CD4-positive, alpha-beta T cell (primary cell): ENCODE measurements at regions not wholly inside any gene's neighbourhood (a gene's known extent, or its start where the extent isn't known, plus 50 kb on each side); places are given as distances from the start of the nearest gene placed in this dataset.

Experiments
- ATAC-seq: fragments of 200-7000 bp; cut with Tn5 transposase; one replicate; pipeline ENCODE4 v1.10.0; 2022; ENCODE audit warnings: mild to moderate bottlenecking; ENCODE audit not compliant: poor library complexity
- CTCF ChIA-PET: fragments of 350-600 bp; sonication (Branson Sonifier 250); formaldehyde crosslinking; loops from one replicate; lab custom pipeline; 2021; ENCODE audit warnings: antibody characterized with exemption, inconsistent platforms; lab: Charles Lee
- POLR2A ChIA-PET: fragments of 350-600 bp; sonication (Branson Sonifier 250); formaldehyde crosslinking; loops from one replicate; lab custom pipeline; 2021; ENCODE audit warnings: antibody characterized with exemption, inconsistent platforms; lab: Charles Lee
- DNase-seq, 14 experiments: peaks; one replicate each; pipeline ENCODE4 v3.0.0-alpha.2; 2013 to 2020; ENCODE audit warnings: mixed read lengths in 2 of 14
- H3K27ac ChIP-seq, 2 donors: one replicate each; pipeline versions ENCODE4 v1.5.1 to v1.7.0; 2013; ENCODE audit warnings: low read length in 2 of 2, low read depth in 1 of 2, mild to moderate bottlenecking in 1 of 2
- H3K27me3 ChIP-seq, 2 experiments: 1 replicate in 1 of 2; 2 replicates in 1 of 2; pipeline versions ENCODE4 v1.6.1 to v1.7.0; 2013; ENCODE audit warnings: low read length in 2 of 2, control low read depth in 1 of 2, mild to moderate bottlenecking in 1 of 2, moderate library complexity in 1 of 2; ENCODE audit not compliant: insufficient read depth in 2 of 2, control insufficient read depth in 1 of 2
- H3K36me3 ChIP-seq: one replicate; pipeline ENCODE4 v1.6.1; 2013; ENCODE audit warnings: low read length, control low read depth; ENCODE audit not compliant: insufficient read depth
- H3K4me1 ChIP-seq: one replicate; pipeline ENCODE4 v1.6.1; 2013; ENCODE audit warnings: low read length, control low read depth; ENCODE audit not compliant: insufficient read depth
- H3K4me3 ChIP-seq: one replicate; pipeline ENCODE4 v1.5.1; 2013; ENCODE audit warnings: mild to moderate bottlenecking, low read length, moderate library complexity
- H3K9me3 ChIP-seq, 2 experiments: 1 replicate in 1 of 2; 2 replicates in 1 of 2; pipeline versions ENCODE4 v1.6.1 to v1.7.0; 2013; ENCODE audit warnings: low read length in 2 of 2, mild to moderate bottlenecking in 2 of 2, control low read depth in 1 of 2, moderate library complexity in 1 of 2; ENCODE audit not compliant: control insufficient read depth in 1 of 2, insufficient read depth in 1 of 2
- H3K27ac Mint-ChIP-seq: one replicate; pipeline ENCODE4 v1.8.0; 2020; ENCODE audit warnings: mixed read lengths
- H3K27me3 Mint-ChIP-seq: one replicate; pipeline ENCODE4 v1.8.0; 2021; ENCODE audit warnings: mixed read lengths
- H3K36me3 Mint-ChIP-seq: one replicate; pipeline ENCODE4 v1.8.0; 2021; ENCODE audit warnings: low read depth, mixed read lengths
- H3K4me1 Mint-ChIP-seq: one replicate; pipeline ENCODE4 v1.8.0; 2021; ENCODE audit warnings: low read depth, mixed read lengths
- H3K4me3 Mint-ChIP-seq: one replicate; pipeline ENCODE4 v1.8.0; 2020; ENCODE audit warnings: mild to moderate bottlenecking, mixed read lengths
- H3K9me3 Mint-ChIP-seq: one replicate; pipeline ENCODE4 v1.8.0; 2020; ENCODE audit warnings: mixed read lengths
- intact Hi-C, 2 experiments: fragments of 100-400 bp; cut with DNase I in 1 of 2; cut with micrococcal nuclease in 1 of 2; formaldehyde crosslinking; loops; one replicate each; pipeline versions ENCODE4 v1.15.1 to v1.9.0; 2023 to 2025; cut with DNase I, micrococcal nuclease
- TF ChIP-seq, protein P1 (sequence below): fragments of 200-600 bp; IDR thresholded peaks from one replicate; pipeline ENCODE4 v1.8.0; 2022; ENCODE audit warnings: antibody characterized with exemption, mild to moderate bottlenecking

DNA sequence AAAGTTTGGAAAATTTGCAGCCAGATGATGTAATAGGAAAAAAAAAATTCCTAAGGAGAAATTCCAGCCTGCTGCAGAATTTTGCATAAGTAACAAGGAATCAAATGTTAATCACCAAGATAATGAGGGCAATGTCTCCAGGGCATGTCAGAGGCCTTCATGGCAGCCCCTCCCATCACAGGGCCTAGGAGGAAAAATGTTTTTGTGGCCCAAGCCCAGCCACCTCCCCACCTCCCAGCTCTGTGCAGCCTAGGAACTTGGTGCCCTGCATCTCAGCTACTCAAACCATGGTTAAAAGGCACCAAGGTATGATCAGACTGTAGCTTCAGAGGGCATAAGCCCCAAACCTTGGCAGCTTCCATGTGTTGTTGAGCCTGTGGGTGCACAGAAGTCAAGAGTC lies 704.7 kb upstream of the ROBO1 start:
- ATAC-seq (no peak), DNase-seq (no peak)
- Histone ChIP-seq H3K36me3 (no peaks in the 10 kb centered on the region), H3K9me3 (peaks cover 0 to 8% of the 10 kb centered on the region in 2 experiments), H3K4me3 (no peak overlapping the region), H3K4me1 (no peaks in the 10 kb centered on the region), H3K27me3 (no peaks in the 10 kb centered on the region), H3K27ac (no peak overlapping the region)
- TF ChIP-seq, protein P1, sequence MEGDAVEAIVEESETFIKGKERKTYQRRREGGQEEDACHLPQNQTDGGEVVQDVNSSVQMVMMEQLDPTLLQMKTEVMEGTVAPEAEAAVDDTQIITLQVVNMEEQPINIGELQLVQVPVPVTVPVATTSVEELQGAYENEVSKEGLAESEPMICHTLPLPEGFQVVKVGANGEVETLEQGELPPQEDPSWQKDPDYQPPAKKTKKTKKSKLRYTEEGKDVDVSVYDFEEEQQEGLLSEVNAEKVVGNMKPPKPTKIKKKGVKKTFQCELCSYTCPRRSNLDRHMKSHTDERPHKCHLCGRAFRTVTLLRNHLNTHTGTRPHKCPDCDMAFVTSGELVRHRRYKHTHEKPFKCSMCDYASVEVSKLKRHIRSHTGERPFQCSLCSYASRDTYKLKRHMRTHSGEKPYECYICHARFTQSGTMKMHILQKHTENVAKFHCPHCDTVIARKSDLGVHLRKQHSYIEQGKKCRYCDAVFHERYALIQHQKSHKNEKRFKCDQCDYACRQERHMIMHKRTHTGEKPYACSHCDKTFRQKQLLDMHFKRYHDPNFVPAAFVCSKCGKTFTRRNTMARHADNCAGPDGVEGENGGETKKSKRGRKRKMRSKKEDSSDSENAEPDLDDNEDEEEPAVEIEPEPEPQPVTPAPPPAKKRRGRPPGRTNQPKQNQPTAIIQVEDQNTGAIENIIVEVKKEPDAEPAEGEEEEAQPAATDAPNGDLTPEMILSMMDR: no peak
- Mint-ChIP-seq H3K9me3 (peaks cover 3% of the 10 kb centered on the region), H3K4me3 (no peak overlapping the region), H3K27me3 (no peaks in the 10 kb centered on the region), H3K27ac (no peak overlapping the region), H3K4me1 (no peaks in the 10 kb centered on the region), H3K36me3 (no peaks in the 10 kb centered on the region)
- POLR2A ChIA-PET: no interaction called here
- CTCF ChIA-PET: no interaction called here
- intact Hi-C loops: no loop called here

DNA sequence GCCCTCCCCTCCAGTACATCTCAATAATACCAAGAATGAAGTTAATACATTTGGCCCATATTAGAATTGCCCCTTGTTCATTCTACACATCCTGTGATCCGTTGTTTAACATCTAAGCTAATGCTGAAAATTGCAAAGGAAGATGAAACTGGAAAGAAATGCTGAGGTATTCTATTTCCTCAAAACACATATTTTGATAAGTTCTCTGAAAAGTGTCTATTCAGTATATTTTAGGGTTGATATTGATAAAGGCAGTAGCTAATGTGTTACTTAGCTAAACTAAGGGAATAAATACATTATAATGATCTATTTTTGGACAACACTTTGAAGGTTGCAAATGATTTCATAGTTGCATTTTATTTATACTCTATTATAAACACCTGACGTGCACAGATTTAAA lies 702.6 kb upstream of the ROBO1 start:
- intact Hi-C loops: no loop called here
- no peak overlapping the region for H3K4me3 Mint-ChIP-seq

DNA sequence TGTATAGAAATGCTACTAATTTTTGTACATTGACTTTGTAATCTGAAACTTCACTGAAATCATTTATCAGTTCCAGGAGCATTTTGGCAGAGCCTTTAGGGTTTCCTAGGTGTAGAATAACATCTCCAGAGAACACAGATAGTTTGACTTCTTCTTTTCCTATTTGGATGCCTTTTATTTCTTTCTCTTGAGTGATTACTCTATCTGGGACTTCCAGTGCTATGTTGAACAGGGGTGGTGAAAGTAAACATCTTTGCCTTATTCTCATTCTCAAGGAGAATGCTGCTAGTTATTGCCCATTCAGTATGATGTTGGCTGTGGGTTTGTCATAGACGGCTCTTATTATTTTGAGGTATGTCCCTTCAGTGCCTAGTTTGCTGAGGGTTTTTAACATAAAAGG lies 697.9 kb upstream of the ROBO1 start:
- POLR2A ChIA-PET: no interaction called here
- Mint-ChIP-seq H3K4me3 (no peak overlapping the region), H3K4me1 (no peaks in the 10 kb centered on the region), H3K9me3 (peaks cover 7% of the 10 kb centered on the region), H3K27ac (no peak overlapping the region), H3K27me3 (no peaks in the 10 kb centered on the region), H3K36me3 (no peaks in the 10 kb centered on the region)
- ATAC-seq (no peak), DNase-seq (no peak)
- Histone ChIP-seq H3K4me3 (no peak overlapping the region), H3K27me3 (no peaks in the 10 kb centered on the region), H3K9me3 (peaks cover 0 to 4% of the 10 kb centered on the region in 2 experiments), H3K27ac (no peak overlapping the region), H3K36me3 (no peaks in the 10 kb centered on the region), H3K4me1 (no peaks in the 10 kb centered on the region)
- intact Hi-C loops: no loop called here
- CTCF ChIA-PET: no interaction called here
- TF ChIP-seq, protein P1: no peak

More for the DNA sequence above, 702.6 kb upstream of the ROBO1 start:
- Mint-ChIP-seq H3K4me1 (no peaks in the 10 kb centered on the region), H3K27me3 (no peaks in the 10 kb centered on the region), H3K36me3 (no peaks in the 10 kb centered on the region), H3K27ac (no peak overlapping the region), H3K9me3 (peaks cover 3% of the 10 kb centered on the region)
- ATAC-seq (no peak), DNase-seq (no peak)
- TF ChIP-seq, protein P1: no peak
- Histone ChIP-seq H3K27me3 (no peaks in the 10 kb centered on the region), H3K36me3 (no peaks in the 10 kb centered on the region), H3K4me3 (no peak overlapping the region), H3K27ac (no peak overlapping the region), H3K9me3 (peaks cover 0 to 8% of the 10 kb centered on the region in 2 experiments), H3K4me1 (no peaks in the 10 kb centered on the region)
- CTCF ChIA-PET: no interaction called here
- POLR2A ChIA-PET: no interaction called here
